SU-DHL-6 (cell line): ENCODE measurements at regions not wholly inside any gene's neighbourhood (a gene's known extent, or its start where the extent isn't known, plus 50 kb on each side); places are given as distances from the start of the nearest gene placed in this dataset.

ENCODE experiments used
- H2AFZ ChIP-seq: fragments of 200-600 bp; sonication (generic); 2 replicates; pipeline ENCODE4 v1.6.1; 2014; ENCODE audit warnings: low read depth, mild to moderate bottlenecking, moderate library complexity, mixed read lengths, antibody characterized with exemption, low read length; ENCODE audit not compliant: severe bottlenecking
- H3F3A ChIP-seq: fragments of 200-600 bp; shearing (Covaris generic); 2 replicates; pipeline ENCODE4 v1.6.0; 2016; ENCODE audit warnings: antibody characterized with exemption, mild to moderate bottlenecking; ENCODE audit not compliant: insufficient read depth
- H3K27ac ChIP-seq: fragments of 200-600 bp; sonication (generic); 2 replicates; pipeline ENCODE4 v1.5.1; 2016; ENCODE audit warnings: low read depth, mild to moderate bottlenecking, low read length, moderate library complexity, mixed read lengths
- H3K27me3 ChIP-seq: fragments of 200-600 bp; sonication (generic), shearing (Covaris generic); 2 replicates; pipeline ENCODE4 v1.6.0; 2014; ENCODE audit warnings: mild to moderate bottlenecking, low read length
- H3K36me3 ChIP-seq: fragments of 200-600 bp; sonication (generic); 2 replicates; pipeline ENCODE4 v1.6.1; 2014; ENCODE audit warnings: mild to moderate bottlenecking, low read length, mixed read lengths
- H3K4me2 ChIP-seq: fragments of 300-600, 200-600 bp; shearing (Covaris generic), sonication (generic); 2 replicates; pipeline ENCODE4 v1.6.0; 2014; ENCODE audit warnings: low read length, low read depth, mild to moderate bottlenecking; ENCODE audit not compliant: poor library complexity, severe bottlenecking
- H3K4me3 ChIP-seq: fragments of 200-600 bp; sonication (generic); 2 replicates; pipeline ENCODE4 v1.5.1; 2014; ENCODE audit warnings: antibody characterized with exemption, low read length, mild to moderate bottlenecking, mixed read lengths; ENCODE audit not compliant: insufficient read depth, poor library complexity, severe bottlenecking
- H3K79me2 ChIP-seq: fragments of 200-600 bp; sonication (generic); 2 replicates; pipeline ENCODE4 v1.6.1; 2014; ENCODE audit warnings: mild to moderate bottlenecking, low read length, moderate library complexity; ENCODE audit not compliant: insufficient read depth
- H3K9ac ChIP-seq: fragments of 200-600 bp; sonication (generic); 2 replicates; pipeline ENCODE4 v1.7.0; 2014; ENCODE audit warnings: mild to moderate bottlenecking, low read length
- H3K9me2 ChIP-seq: fragments of 200-600 bp; sonication (generic); replicated peaks from 2 replicates; pipeline ENCODE4 v1.6.1; 2014; ENCODE audit warnings: low read length; ENCODE audit not compliant: insufficient read depth
- H3K9me3 ChIP-seq: fragments of 200-600 bp; sonication (generic); 2 replicates; pipeline ENCODE4 v1.6.1; 2014; ENCODE audit warnings: low read length, mixed read lengths; ENCODE audit not compliant: insufficient read depth
- H4K20me1 ChIP-seq: fragments of 200-600 bp; sonication (generic); 2 replicates; pipeline ENCODE4 v1.6.1; 2014; ENCODE audit warnings: low read depth, mild to moderate bottlenecking, antibody characterized with exemption, low read length, moderate library complexity, mixed read lengths
- CTCF ChIP-seq: fragments of 200-600 bp; sonication (generic); IDR thresholded peaks from one replicate; pipeline ENCODE4 v1.5.1; 2017; ENCODE audit warnings: antibody characterized with exemption, mild to moderate bottlenecking, low read length, moderate library complexity; ENCODE audit not compliant: insufficient read depth, poor library complexity, severe bottlenecking
- EZH2phosphoT487 ChIP-seq: fragments of 200-600 bp; sonication (generic), shearing (Covaris generic); conservative IDR thresholded peaks from 2 replicates; pipeline ENCODE4 v1.6.1; 2018; ENCODE audit warnings: mild to moderate bottlenecking, antibody characterized with exemption, low read length, moderate library complexity, mixed read lengths

GRCh38 chr3:154588831-154589230, 158.8 kb upstream of the GPR149 start:
- no peak overlapping the region for H3K27ac ChIP-seq
- no peak overlapping the region for H2AFZ ChIP-seq
- H3K27me3 ChIP-seq = no peaks in the 10 kb centered on the region
- H3K9me2 ChIP-seq = no peaks in the 10 kb centered on the region
- H4K20me1 ChIP-seq = no peaks in the 10 kb centered on the region
- TF ChIP-seq CTCF (no peak), EZH2phosphoT487 (no peak)
- no peaks in the 10 kb centered on the region for H3F3A ChIP-seq
- H3K9me3 ChIP-seq = no peaks in the 10 kb centered on the region
- H3K9ac ChIP-seq = no peak overlapping the region
- no peak overlapping the region for H3K4me3 ChIP-seq
- H3K36me3 ChIP-seq = no peaks in the 10 kb centered on the region
- no peaks in the 10 kb centered on the region for H3K79me2 ChIP-seq
- no peak overlapping the region for H3K4me2 ChIP-seq

GRCh38 chr3:154584974-154585373, 155.0 kb upstream of the GPR149 start:
- Histone ChIP-seq H4K20me1 (no peaks in the 10 kb centered on the region), H3K4me2 (no peak overlapping the region), H3K4me3 (no peak overlapping the region), H3K27ac (no peak overlapping the region), H3K9me2 (no peaks in the 10 kb centered on the region), H3K79me2 (no peaks in the 10 kb centered on the region), H3K9ac (no peak overlapping the region), H2AFZ (no peak overlapping the region), H3K27me3 (no peaks in the 10 kb centered on the region), H3F3A (no peaks in the 10 kb centered on the region), H3K36me3 (no peaks in the 10 kb centered on the region), H3K9me3 (no peaks in the 10 kb centered on the region)
- TF ChIP-seq CTCF = no peak
- TF ChIP-seq EZH2phosphoT487 = no peak

GRCh38 chr3:154584041-154584440, 154.1 kb upstream of the GPR149 start:
- H3K27ac ChIP-seq = no peak overlapping the region
- no peaks in the 10 kb centered on the region for H3K9me3 ChIP-seq
- no peaks in the 10 kb centered on the region for H4K20me1 ChIP-seq
- no peaks in the 10 kb centered on the region for H3F3A ChIP-seq
- no peak overlapping the region for H3K4me2 ChIP-seq
- no peaks in the 10 kb centered on the region for H3K9me2 ChIP-seq
- H3K27me3 ChIP-seq = no peaks in the 10 kb centered on the region
- H3K36me3 ChIP-seq = no peaks in the 10 kb centered on the region
- H2AFZ ChIP-seq = no peak overlapping the region
- no peak overlapping the region for H3K4me3 ChIP-seq
- TF ChIP-seq EZH2phosphoT487 (no peak), CTCF (no peak)
- H3K9ac ChIP-seq = no peak overlapping the region
- no peaks in the 10 kb centered on the region for H3K79me2 ChIP-seq
